Endodermal cell (in vitro differentiated cells): ENCODE measurements at regions not wholly inside any gene's neighbourhood (a gene's known extent, or its start where the extent isn't known, plus 50 kb on each side); places are given as distances from the start of the nearest gene placed in this dataset.

ENCODE experiments used
- DNase-seq: peaks from one replicate; pipeline ENCODE4 v3.0.0-alpha.2; 2017
- H3K27ac ChIP-seq: 2 replicates; pipeline ENCODE4 v1.5.1; 2013; ENCODE audit warnings: mild to moderate bottlenecking, low read depth, low read length, moderate library complexity
- H3K27me3 ChIP-seq: 2 replicates; pipeline ENCODE4 v1.6.1; 2013; ENCODE audit warnings: mild to moderate bottlenecking, low read length, moderate library complexity; ENCODE audit not compliant: insufficient read depth, control insufficient read depth, poor library complexity, severe bottlenecking
- H3K36me3 ChIP-seq: 2 replicates; pipeline ENCODE4 v1.7.0; 2013; ENCODE audit warnings: mild to moderate bottlenecking, low read length, moderate library complexity; ENCODE audit not compliant: control insufficient read depth, insufficient read depth
- H3K4me1 ChIP-seq: one replicate; pipeline ENCODE4 v1.7.0; 2013; ENCODE audit warnings: low read length; ENCODE audit not compliant: control insufficient read depth, insufficient read depth
- H3K4me3 ChIP-seq: 2 replicates; pipeline ENCODE4 v1.5.1; 2013; ENCODE audit warnings: mild to moderate bottlenecking, low read length, moderate library complexity
- H3K9ac ChIP-seq: 2 replicates; pipeline ENCODE4 v1.6.1; 2013; ENCODE audit warnings: mild to moderate bottlenecking, low read length, moderate library complexity; ENCODE audit not compliant: poor library complexity, severe bottlenecking; ENCODE audit errors: extremely low read depth
- H3K9me3 ChIP-seq: 2 replicates; pipeline ENCODE4 v1.6.1; 2013; ENCODE audit warnings: mild to moderate bottlenecking, low read length, moderate library complexity; ENCODE audit not compliant: control insufficient read depth
- H3K27ac Mint-ChIP-seq: 2 replicates; pipeline ENCODE4 v1.8.0; 2020; ENCODE audit warnings: mixed read lengths
- H3K27me3 Mint-ChIP-seq: 2 replicates; pipeline ENCODE4 v1.8.0; 2021; ENCODE audit warnings: mild to moderate bottlenecking, mixed read lengths; ENCODE audit not compliant: insufficient read depth
- H3K36me3 Mint-ChIP-seq: 2 replicates; pipeline ENCODE4 v1.8.0; 2020; ENCODE audit warnings: low read depth, mixed read lengths
- H3K4me1 Mint-ChIP-seq: 2 replicates; pipeline ENCODE4 v1.8.0; 2020; ENCODE audit warnings: mixed read lengths
- H3K4me3 Mint-ChIP-seq: 2 replicates; pipeline ENCODE4 v1.8.0; 2020; ENCODE audit warnings: mild to moderate bottlenecking, moderate library complexity, mixed read lengths
- H3K9me3 Mint-ChIP-seq: 2 replicates; pipeline ENCODE4 v1.8.0; 2020; ENCODE audit warnings: mild to moderate bottlenecking, mixed read lengths
- CTCF ChIP-seq: fragments of 200-600 bp; sonication (generic); conservative IDR thresholded peaks from 2 replicates; pipeline ENCODE4 v1.5.0; 2021; ENCODE audit warnings: antibody characterized with exemption, mild to moderate bottlenecking
- WGBS, 2 experiments: methylation state at CpG; one replicate each; pipeline versions ENCODE4 v1.1.5 to v1.1.7; 2013; ENCODE audit warnings: missing lambda C conversion rate in 2 of 2, mixed read lengths in 1 of 2; ENCODE audit not compliant: insufficient coverage in 1 of 2, insufficient read length in 1 of 2; 5-methylcytosine and 5-hydroxymethylcytosine counted together

- no peak overlapping the region for H3K4me3 Mint-ChIP-seq
- H3K27ac Mint-ChIP-seq: no peak overlapping the region
- WGBS, 2 experiments: 86% methylated on average over 1 of the region's 1 CpG; no CpG with 5 or more reads in 1 of the 2 experiments
These were observed 704.1 kb downstream of the CDH11 start for GRCh38 chr16:64417711-64418227.

DNA sequence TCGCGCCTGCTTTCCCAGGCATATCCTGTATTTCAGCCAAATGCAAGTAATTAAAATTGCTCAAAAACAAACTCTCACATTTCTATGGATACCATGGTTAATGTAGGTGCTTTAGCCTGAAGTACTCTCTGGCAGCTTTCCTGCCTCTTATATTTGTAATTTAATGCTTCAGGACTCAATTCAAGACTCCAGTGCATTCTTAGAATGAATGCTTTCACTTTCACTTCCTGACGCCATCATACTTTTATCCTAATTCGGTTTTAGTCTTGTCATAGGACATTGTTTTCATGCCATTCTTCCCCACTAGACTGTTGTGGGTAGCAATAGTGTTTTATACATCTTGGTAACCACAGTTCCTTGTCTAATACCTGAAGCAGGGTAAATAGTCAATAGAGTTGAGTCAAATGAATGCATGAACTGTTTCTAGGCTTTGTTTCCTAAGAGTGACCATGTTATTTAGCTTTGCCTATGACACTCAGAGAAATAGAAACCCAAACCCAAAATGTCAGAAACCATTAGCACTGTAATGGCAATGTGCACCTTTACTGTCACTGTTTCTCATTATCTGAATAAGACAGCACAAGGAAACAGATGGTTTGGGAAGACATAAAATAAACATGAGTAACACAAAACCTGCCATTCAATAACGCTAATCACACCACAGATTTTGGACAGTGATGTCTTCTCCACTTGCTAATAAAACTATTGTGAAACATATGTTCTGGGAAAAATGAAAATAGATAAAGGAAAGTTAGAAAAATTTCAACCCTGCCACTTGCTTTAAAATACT lies 705.5 kb downstream of the CDH11 start:
- no peak overlapping the region for H3K27ac ChIP-seq
- Mint-ChIP-seq H3K27ac (no peak overlapping the region), H3K4me1 (no peaks in the 10 kb centered on the region), H3K27me3 (peaks cover 7% of the 10 kb centered on the region), H3K9me3 (peaks cover 8% of the 10 kb centered on the region), H3K4me3 (no peak overlapping the region), H3K36me3 (no peaks in the 10 kb centered on the region)
- H3K36me3 ChIP-seq: no peaks in the 10 kb centered on the region
- no peaks in the 10 kb centered on the region for H3K9me3 ChIP-seq
- no peak for DNase-seq
- no peaks in the 10 kb centered on the region for H3K27me3 ChIP-seq
- H3K4me3 ChIP-seq: no peak overlapping the region
- H3K4me1 ChIP-seq: no peaks in the 10 kb centered on the region
- 89 to 90% methylated on average over 3 to 5 of the region's 5 CpGs for WGBS, 2 experiments
- no peak for TF ChIP-seq CTCF
- no peak overlapping the region for H3K9ac ChIP-seq

More at GRCh38 chr16:64417711-64418227, 704.1 kb downstream of the CDH11 start:
- Histone ChIP-seq H3K9me3 (peaks cover 7% of the 10 kb centered on the region), H3K9ac (no peak overlapping the region), H3K36me3 (no peaks in the 10 kb centered on the region), H3K4me3 (no peak overlapping the region), H3K27me3 (no peaks in the 10 kb centered on the region), H3K27ac (no peak overlapping the region), H3K4me1 (no peaks in the 10 kb centered on the region)
- no peaks in the 10 kb centered on the region for H3K4me1 Mint-ChIP-seq
- peaks cover 20% of the 10 kb centered on the region for H3K9me3 Mint-ChIP-seq
- TF ChIP-seq CTCF: no peak
- H3K36me3 Mint-ChIP-seq: peaks cover 2% of the 10 kb centered on the region
- H3K27me3 Mint-ChIP-seq: peaks cover 7% of the 10 kb centered on the region
- DNase-seq: no peak

DNA sequence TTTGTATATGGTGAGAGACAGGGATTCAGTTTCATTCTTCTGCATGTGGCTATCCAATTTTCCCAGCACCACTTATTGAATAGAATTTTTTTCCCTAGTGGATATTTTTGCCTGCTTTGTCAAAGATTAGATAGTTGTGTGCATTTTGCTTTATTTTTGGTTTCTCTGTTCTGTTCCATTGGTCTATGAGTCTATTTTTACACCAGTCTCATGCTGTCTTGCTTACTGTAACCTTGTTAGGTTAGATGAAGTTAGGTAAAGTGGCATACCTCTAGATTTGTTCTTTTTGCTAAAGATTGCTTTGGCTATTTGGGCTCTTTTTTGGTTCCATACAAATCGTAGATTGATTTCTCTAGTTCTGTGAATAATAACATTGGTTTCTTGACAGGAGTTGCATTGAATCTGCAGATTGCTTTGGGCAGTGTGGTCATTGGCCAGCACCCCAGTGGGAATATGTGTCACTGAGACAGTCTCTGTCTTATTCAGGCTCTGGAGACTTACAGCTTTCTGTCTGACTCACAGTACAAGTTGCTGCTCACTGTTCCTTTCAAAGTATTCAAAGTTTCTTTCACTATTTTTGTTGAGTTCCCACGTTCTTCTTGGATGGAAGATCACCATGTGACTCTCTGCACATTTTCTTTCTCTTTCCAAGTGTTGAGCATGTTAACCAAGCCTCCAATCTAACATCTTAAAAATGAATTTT lies 709.1 kb downstream of the CDH11 start:
- no peaks in the 10 kb centered on the region for H3K36me3 ChIP-seq
- H3K27ac Mint-ChIP-seq: no peak overlapping the region
- no peak overlapping the region for H3K27ac ChIP-seq
- no peak overlapping the region for H3K4me3 Mint-ChIP-seq
- H3K4me1 Mint-ChIP-seq: peaks cover 14% of the 10 kb centered on the region
- H3K36me3 Mint-ChIP-seq: no peaks in the 10 kb centered on the region
- TF ChIP-seq CTCF: no peak
- H3K27me3 Mint-ChIP-seq: peaks cover 7% of the 10 kb centered on the region
- H3K9ac ChIP-seq: no peak overlapping the region
- H3K4me3 ChIP-seq: no peak overlapping the region
- DNase-seq: no peak
- H3K9me3 ChIP-seq: no peaks in the 10 kb centered on the region
- peaks cover 2% of the 10 kb centered on the region for H3K9me3 Mint-ChIP-seq
- WGBS, 2 experiments: 89 to 97% methylated on average over 2 of the region's 2 CpGs
- no peaks in the 10 kb centered on the region for H3K4me1 ChIP-seq
- no peaks in the 10 kb centered on the region for H3K27me3 ChIP-seq
